ENCODE measurements at regions not wholly inside any gene's neighbourhood (a gene's known extent, or its start where the extent isn't known, plus 50 kb on each side); places are given as distances from the start of the nearest gene placed in this dataset.

DNA sequence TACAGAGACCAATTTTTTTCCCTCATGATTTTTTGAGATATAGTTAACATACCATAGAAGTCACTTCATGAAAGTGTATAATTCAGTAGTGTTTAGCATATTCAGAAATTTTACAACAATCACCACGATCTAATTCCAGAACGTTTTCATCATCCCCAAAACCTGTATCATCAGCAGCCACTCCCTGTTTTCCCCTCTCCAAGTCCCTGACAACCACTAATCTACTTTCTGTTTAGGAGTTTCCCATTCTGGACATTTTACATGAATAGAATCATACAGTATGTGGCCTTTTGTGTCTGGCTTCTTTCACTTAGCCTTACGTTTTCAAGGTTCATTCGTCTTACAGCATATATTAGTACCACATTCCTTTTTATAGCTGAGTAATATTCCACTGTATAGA lies 204.2 kb upstream of the PLD5 start:
- Histone ChIP-seq H3K27ac (ENCODE audit: low read depth in 1 of 2, low read length in 2 of 2) (no peak overlapping the region), H4K20me1 (ENCODE audit: insufficient read depth, low read length) (no peaks in the 10 kb centered on the region), H3K4me2 (replicated peaks; ENCODE audit: extremely low read depth, low read length, poor library complexity, severe bottlenecking) (no peak overlapping the region), H3K4me3 (replicated peaks in 1 of 3; ENCODE audit: low read depth in 2 of 3, low read length in 3 of 3) (no peak overlapping the region), H3K27me3 (ENCODE audit: control insufficient read depth in 2 of 2, insufficient read depth in 2 of 2, low read length in 2 of 2) (no peaks in the 10 kb centered on the region), H3K9ac (ENCODE audit: insufficient read depth, low read length, poor library complexity, severe bottlenecking) (no peak overlapping the region), H3K9me3 (replicated peaks in 1 of 2; ENCODE audit: control insufficient read depth in 1 of 2, insufficient read depth in 1 of 2, low read length in 2 of 2) (peaks cover 4 to 7% of the 10 kb centered on the region in 2 donors), H3K36me3 (replicated peaks in 1 of 2; ENCODE audit: control insufficient read depth in 1 of 2, insufficient read depth in 2 of 2, low read length in 2 of 2) (no peaks in the 10 kb centered on the region), H3K4me1 (ENCODE audit: control insufficient read depth in 1 of 2, insufficient read depth in 2 of 2, low read length in 2 of 2) (no peaks in the 10 kb centered on the region), H3K79me2 (ENCODE audit: insufficient read depth, low read length) (no peaks in the 10 kb centered on the region), H2AFZ (ENCODE audit: insufficient read depth, low read depth, low read length, poor library complexity, severe bottlenecking) (no peak overlapping the region)
- DNase-seq = no peak
- H3K36me3 Mint-ChIP-seq = no peaks in the 10 kb centered on the region
- WGBS (ENCODE audit: insufficient coverage) = no CpG with 5 or more reads among the region's 4 CpGs
- H3K4me3 Mint-ChIP-seq = no peak overlapping the region
- peaks cover 0 to 11% (median 5%) of the 10 kb centered on the region in 7 donors for H3K9me3 Mint-ChIP-seq
- no peak overlapping the region for H3K27ac Mint-ChIP-seq
- no peaks in the 10 kb centered on the region for H3K4me1 Mint-ChIP-seq
- intact Hi-C loops (cut with micrococcal nuclease) = no loop called here
- TF ChIP-seq, protein P1, sequence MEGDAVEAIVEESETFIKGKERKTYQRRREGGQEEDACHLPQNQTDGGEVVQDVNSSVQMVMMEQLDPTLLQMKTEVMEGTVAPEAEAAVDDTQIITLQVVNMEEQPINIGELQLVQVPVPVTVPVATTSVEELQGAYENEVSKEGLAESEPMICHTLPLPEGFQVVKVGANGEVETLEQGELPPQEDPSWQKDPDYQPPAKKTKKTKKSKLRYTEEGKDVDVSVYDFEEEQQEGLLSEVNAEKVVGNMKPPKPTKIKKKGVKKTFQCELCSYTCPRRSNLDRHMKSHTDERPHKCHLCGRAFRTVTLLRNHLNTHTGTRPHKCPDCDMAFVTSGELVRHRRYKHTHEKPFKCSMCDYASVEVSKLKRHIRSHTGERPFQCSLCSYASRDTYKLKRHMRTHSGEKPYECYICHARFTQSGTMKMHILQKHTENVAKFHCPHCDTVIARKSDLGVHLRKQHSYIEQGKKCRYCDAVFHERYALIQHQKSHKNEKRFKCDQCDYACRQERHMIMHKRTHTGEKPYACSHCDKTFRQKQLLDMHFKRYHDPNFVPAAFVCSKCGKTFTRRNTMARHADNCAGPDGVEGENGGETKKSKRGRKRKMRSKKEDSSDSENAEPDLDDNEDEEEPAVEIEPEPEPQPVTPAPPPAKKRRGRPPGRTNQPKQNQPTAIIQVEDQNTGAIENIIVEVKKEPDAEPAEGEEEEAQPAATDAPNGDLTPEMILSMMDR (IDR thresholded peaks at IDR 0.05) = no peak
- peaks cover 0 to 3% (median 0%) of the 10 kb centered on the region in 3 donors for H3K27me3 Mint-ChIP-seq (ENCODE audit: low read depth in 3 of 3)

GRCh38 chr1:242723044-242723716 lies 198.7 kb upstream of the PLD5 start:
- 84% methylated on average over 6 of the region's 9 CpGs for WGBS (ENCODE audit: insufficient coverage)
- H2AFZ ChIP-seq (ENCODE audit: insufficient read depth, low read depth, low read length, poor library complexity, severe bottlenecking) = no peak overlapping the region

More at GRCh38 chr1:242723044-242723716, 198.7 kb upstream of the PLD5 start:
- intact Hi-C loops (cut with micrococcal nuclease) = no loop called here
- H3K27ac Mint-ChIP-seq = no peak overlapping the region
- Histone ChIP-seq H3K36me3 (replicated peaks in 1 of 2; ENCODE audit: control insufficient read depth in 1 of 2, insufficient read depth in 2 of 2, low read length in 2 of 2) (no peaks in the 10 kb centered on the region), H3K9me3 (replicated peaks in 1 of 2; ENCODE audit: control insufficient read depth in 1 of 2, insufficient read depth in 1 of 2, low read length in 2 of 2) (peaks cover 0 to 6% of the 10 kb centered on the region in 2 donors), H3K27me3 (ENCODE audit: control insufficient read depth in 2 of 2, insufficient read depth in 2 of 2, low read length in 2 of 2) (no peaks in the 10 kb centered on the region), H3K4me2 (replicated peaks; ENCODE audit: extremely low read depth, low read length, poor library complexity, severe bottlenecking) (no peak overlapping the region), H3K4me3 (replicated peaks in 1 of 3; ENCODE audit: low read depth in 2 of 3, low read length in 3 of 3) (no peak overlapping the region), H3K27ac (ENCODE audit: low read depth in 1 of 2, low read length in 2 of 2) (no peak overlapping the region), H3K4me1 (ENCODE audit: control insufficient read depth in 1 of 2, insufficient read depth in 2 of 2, low read length in 2 of 2) (no peaks in the 10 kb centered on the region), H3K79me2 (ENCODE audit: insufficient read depth, low read length) (no peaks in the 10 kb centered on the region), H4K20me1 (ENCODE audit: insufficient read depth, low read length) (no peaks in the 10 kb centered on the region), H3K9ac (ENCODE audit: insufficient read depth, low read length, poor library complexity, severe bottlenecking) (no peak overlapping the region)
- H3K36me3 Mint-ChIP-seq = no peaks in the 10 kb centered on the region
- H3K27me3 Mint-ChIP-seq (ENCODE audit: low read depth in 3 of 3) = peaks cover 0 to 3% (median 0%) of the 10 kb centered on the region in 3 donors
- peaks cover 2 to 12% (median 7%) of the 10 kb centered on the region in 7 donors for H3K9me3 Mint-ChIP-seq
- TF ChIP-seq, protein P1 (IDR thresholded peaks at IDR 0.05) = no peak
- DNase-seq = no peak
- H3K4me1 Mint-ChIP-seq = no peaks in the 10 kb centered on the region
- H3K4me3 Mint-ChIP-seq = no peak overlapping the region

Data from CD14-positive monocyte (primary cell).